ENCODE measurements at regions not wholly inside any gene's neighbourhood (a gene's known extent, or its start where the extent isn't known, plus 50 kb on each side); places are given as distances from the start of the nearest gene placed in this dataset.

- peaks cover 81 to 95% (median 88%) of the 10 kb centered on the region in 10 experiments for H3K4me1 ChIP-seq
- H3K4me3 ChIP-seq = no peak overlapping the region
- H4K20me1 ChIP-seq = no peaks in the 10 kb centered on the region
- H3K27me3 ChIP-seq = no peaks in the 10 kb centered on the region; a peak in 1 of 22 replicates
- TF ChIP-seq Cebpa-rat (IDR thresholded peaks at IDR 0.05) = no peak
- H3K9ac ChIP-seq = no peak overlapping the region; a peak in 1 of 22 replicates
- peak overlapping the region in 7 of 11 experiments; percentile 2 to 99 (median 72); a peak in 8 of 22 replicates for H3K4me2 ChIP-seq
- H3K9me3 ChIP-seq (replicated peaks in 1 of 11) = peaks cover 0 to 4% (median 0%) of the 10 kb centered on the region in 11 experiments; a peak in 5 of 22 replicates
- H3K36me3 ChIP-seq = no peaks in the 10 kb centered on the region
- H3K27ac ChIP-seq = peak overlapping the region in 9 of 11 experiments; percentile 95 to 100 (median 99); a peak in 18 of 22 replicates
Measured at GRCh38 chr1:234967121-234967520, 161.5 kb downstream of the TOMM20 start.

GRCh38 chr1:234965111-234965510 lies 163.5 kb downstream of the TOMM20 start:
- Histone ChIP-seq H3K27me3 (no peaks in the 10 kb centered on the region; a peak in 1 of 22 replicates), H4K20me1 (no peaks in the 10 kb centered on the region), H3K4me2 (peak overlapping the region; percentile 72 to 99 (median 95)), H3K36me3 (no peaks in the 10 kb centered on the region), H3K27ac (peak overlapping the region; percentile 70 to 100 (median 97)), H3K9ac (peak overlapping the region; percentile 6 to 94 (median 88); a peak in 19 of 22 replicates), H3K4me1 (peaks cover 81 to 95% (median 88%) of the 10 kb centered on the region in 10 experiments), H3K9me3 (replicated peaks in 1 of 11) (peaks cover 0 to 4% (median 0%) of the 10 kb centered on the region in 11 experiments; a peak in 5 of 22 replicates), H3K4me3 (no peak overlapping the region)
- TF ChIP-seq Cebpa-rat (IDR thresholded peaks at IDR 0.05) = peak in 9 of 11 experiments; percentile 75 to 92 (median 83); a peak in 15 of 22 replicates

GRCh38 chr1:234963904-234964702 lies 164.5 kb downstream of the TOMM20 start:
- peak overlapping the region in 6 of 10 experiments; percentile 17 to 41 (median 26); a peak in 8 of 20 replicates for H3K4me3 ChIP-seq
- peak overlapping the region; percentile 60 to 94 (median 89) for H3K9ac ChIP-seq
- no peak for TF ChIP-seq Cebpa-rat (IDR thresholded peaks at IDR 0.05)
- H3K27me3 ChIP-seq = no peaks in the 10 kb centered on the region; a peak in 1 of 22 replicates
- peaks cover 0 to 4% (median 0%) of the 10 kb centered on the region in 11 experiments; a peak in 5 of 22 replicates for H3K9me3 ChIP-seq (replicated peaks in 1 of 11)
- H3K4me1 ChIP-seq = peaks cover 81 to 95% (median 88%) of the 10 kb centered on the region in 10 experiments
- no peaks in the 10 kb centered on the region for H4K20me1 ChIP-seq
- H3K36me3 ChIP-seq = no peaks in the 10 kb centered on the region
- peak overlapping the region; percentile 70 to 100 (median 97); a peak in 21 of 22 replicates for H3K27ac ChIP-seq
- peak overlapping the region; percentile 72 to 99 (median 95) for H3K4me2 ChIP-seq

GRCh38 chr1:234963180-234963903 lies 165.3 kb downstream of the TOMM20 start:
- H3K4me1 ChIP-seq = peaks cover 81 to 95% (median 88%) of the 10 kb centered on the region in 10 experiments
- peak overlapping the region; percentile 22 to 63 (median 46); a peak in 14 of 20 replicates for H3K4me3 ChIP-seq
- H3K4me2 ChIP-seq = peak overlapping the region; percentile 85 to 99 (median 95)
- no peaks in the 10 kb centered on the region for H3K36me3 ChIP-seq
- H3K9me3 ChIP-seq (replicated peaks in 1 of 11) = peaks cover 0 to 4% (median 0%) of the 10 kb centered on the region in 11 experiments; a peak in 5 of 22 replicates
- H4K20me1 ChIP-seq = no peaks in the 10 kb centered on the region
- peak overlapping the region; percentile 84 to 100 (median 97) for H3K27ac ChIP-seq
- peak; percentile 94 to 100 (median 99) for TF ChIP-seq Cebpa-rat (IDR thresholded peaks at IDR 0.05)
- H3K9ac ChIP-seq = peak overlapping the region; percentile 81 to 94 (median 89)
- no peaks in the 10 kb centered on the region; a peak in 1 of 22 replicates for H3K27me3 ChIP-seq

GRCh38 chr1:234962340-234962989 lies 166.2 kb downstream of the TOMM20 start:
- TF ChIP-seq Cebpa-rat (IDR thresholded peaks at IDR 0.05) = peak in 3 of 11 experiments; percentile 4 to 80 (median 39); a peak in 3 of 22 replicates
- Histone ChIP-seq H3K9ac (peak overlapping the region; percentile 81 to 94 (median 89)), H3K27ac (peak overlapping the region; percentile 84 to 100 (median 97))

GRCh38 chr1:234961456-234962339 lies 166.9 kb downstream of the TOMM20 start:
- H3K4me1 ChIP-seq = peaks cover 92 to 98% (median 95%) of the 10 kb centered on the region in 10 experiments
- H3K4me3 ChIP-seq = peak overlapping the region; percentile 22 to 63 (median 46); a peak in 19 of 20 replicates

More at GRCh38 chr1:234962340-234962989, 166.2 kb downstream of the TOMM20 start:
- H3K4me3 ChIP-seq = peak overlapping the region; percentile 22 to 63 (median 46)
- no peaks in the 10 kb centered on the region for H3K36me3 ChIP-seq
- peaks cover 86 to 96% (median 93%) of the 10 kb centered on the region in 10 experiments for H3K4me1 ChIP-seq
- no peaks in the 10 kb centered on the region for H3K9me3 ChIP-seq (replicated peaks in 1 of 11)
- H3K4me2 ChIP-seq = peak overlapping the region; percentile 85 to 99 (median 95)
- H4K20me1 ChIP-seq = no peaks in the 10 kb centered on the region
- no peaks in the 10 kb centered on the region; a peak in 1 of 22 replicates for H3K27me3 ChIP-seq

GRCh38 chr1:234960722-234961455 lies 167.7 kb downstream of the TOMM20 start:
- Histone ChIP-seq H4K20me1 (no peaks in the 10 kb centered on the region), H3K4me3 (peak overlapping the region in 8 of 10 experiments; percentile 22 to 63 (median 48); a peak in 13 of 20 replicates), H3K4me2 (peak overlapping the region; percentile 85 to 99 (median 95))

More at GRCh38 chr1:234961456-234962339, 166.9 kb downstream of the TOMM20 start:
- H3K36me3 ChIP-seq = no peaks in the 10 kb centered on the region
- peak in 6 of 11 experiments; percentile 33 to 83 (median 50); a peak in 6 of 22 replicates for TF ChIP-seq Cebpa-rat (IDR thresholded peaks at IDR 0.05)
- peak overlapping the region; percentile 84 to 100 (median 97) for H3K27ac ChIP-seq
- peak overlapping the region; percentile 81 to 94 (median 89); a peak in 21 of 22 replicates for H3K9ac ChIP-seq
- H3K27me3 ChIP-seq = no peaks in the 10 kb centered on the region; a peak in 1 of 22 replicates
- H3K9me3 ChIP-seq (replicated peaks in 1 of 11) = no peaks in the 10 kb centered on the region
- H3K4me2 ChIP-seq = peak overlapping the region; percentile 85 to 99 (median 95)
- no peaks in the 10 kb centered on the region for H4K20me1 ChIP-seq

More at GRCh38 chr1:234960722-234961455, 167.7 kb downstream of the TOMM20 start:
- TF ChIP-seq Cebpa-rat (IDR thresholded peaks at IDR 0.05) = no peak
- Histone ChIP-seq H3K4me1 (peaks cover 92 to 98% (median 95%) of the 10 kb centered on the region in 10 experiments), H3K9ac (peak overlapping the region; percentile 81 to 94 (median 89); a peak in 21 of 22 replicates), H3K27ac (peak overlapping the region; percentile 76 to 100 (median 97)), H3K9me3 (replicated peaks in 1 of 11) (no peaks in the 10 kb centered on the region), H3K27me3 (no peaks in the 10 kb centered on the region; a peak in 1 of 22 replicates), H3K36me3 (no peaks in the 10 kb centered on the region)
